ENCODE measurements at regions not wholly inside any gene's neighbourhood (a gene's known extent, or its start where the extent isn't known, plus 50 kb on each side); places are given as distances from the start of the nearest gene placed in this dataset.

DNA sequence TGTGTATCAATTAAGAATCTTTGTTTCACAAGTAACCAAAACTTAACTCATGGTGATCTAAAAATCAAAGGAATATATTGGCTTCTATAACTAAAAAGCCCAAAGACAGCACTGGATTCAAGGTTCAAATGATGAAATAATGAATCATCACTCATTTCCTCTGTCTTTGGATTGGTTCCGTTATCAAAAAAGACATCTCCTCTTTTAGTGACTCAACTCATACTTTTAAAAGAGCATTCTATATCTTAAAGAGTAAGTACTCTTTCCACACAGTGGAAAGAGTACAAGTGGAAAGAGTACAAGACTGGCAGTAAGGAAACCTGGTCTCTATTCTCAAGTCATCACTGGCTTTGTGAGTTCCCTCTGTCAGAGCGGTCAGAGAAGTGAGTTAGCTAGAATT lies 141.4 kb upstream of the NMUR2 start:
- in situ Hi-C loops (cut with MboI; ENCODE audit: low sequenced_read_pairs, unreplicated experiment) = loop anchor here (25.0 kb wide), 1 partner anchor 1416 kb away; no protein-coding TSS in a partner anchor
- no peak for DNase-seq (ENCODE audit: low spot score)
- TF ChIP-seq, protein P1, sequence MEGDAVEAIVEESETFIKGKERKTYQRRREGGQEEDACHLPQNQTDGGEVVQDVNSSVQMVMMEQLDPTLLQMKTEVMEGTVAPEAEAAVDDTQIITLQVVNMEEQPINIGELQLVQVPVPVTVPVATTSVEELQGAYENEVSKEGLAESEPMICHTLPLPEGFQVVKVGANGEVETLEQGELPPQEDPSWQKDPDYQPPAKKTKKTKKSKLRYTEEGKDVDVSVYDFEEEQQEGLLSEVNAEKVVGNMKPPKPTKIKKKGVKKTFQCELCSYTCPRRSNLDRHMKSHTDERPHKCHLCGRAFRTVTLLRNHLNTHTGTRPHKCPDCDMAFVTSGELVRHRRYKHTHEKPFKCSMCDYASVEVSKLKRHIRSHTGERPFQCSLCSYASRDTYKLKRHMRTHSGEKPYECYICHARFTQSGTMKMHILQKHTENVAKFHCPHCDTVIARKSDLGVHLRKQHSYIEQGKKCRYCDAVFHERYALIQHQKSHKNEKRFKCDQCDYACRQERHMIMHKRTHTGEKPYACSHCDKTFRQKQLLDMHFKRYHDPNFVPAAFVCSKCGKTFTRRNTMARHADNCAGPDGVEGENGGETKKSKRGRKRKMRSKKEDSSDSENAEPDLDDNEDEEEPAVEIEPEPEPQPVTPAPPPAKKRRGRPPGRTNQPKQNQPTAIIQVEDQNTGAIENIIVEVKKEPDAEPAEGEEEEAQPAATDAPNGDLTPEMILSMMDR (IDR thresholded peaks at IDR 0.05; ENCODE audit: borderline replicate concordance, control extremely low read depth, extremely low read depth, insufficient read depth, missing control alignments) = no peak

GRCh38 chr5:152547202-152547601 lies 142.1 kb upstream of the NMUR2 start:
- DNase-seq (ENCODE audit: low spot score) = no peak
- in situ Hi-C loops (cut with MboI; ENCODE audit: low sequenced_read_pairs, unreplicated experiment) = loop anchor here (25.0 kb wide), 1 partner anchor 1415 kb away; no protein-coding TSS in a partner anchor
- TF ChIP-seq, protein P1 (IDR thresholded peaks at IDR 0.05; ENCODE audit: borderline replicate concordance, control extremely low read depth, extremely low read depth, insufficient read depth, missing control alignments) = no peak

- in situ Hi-C loops (cut with MboI; ENCODE audit: low sequenced_read_pairs, unreplicated experiment) = loop anchor here (25.0 kb wide), 2 partner anchors 588 to 1413 kb away; no protein-coding TSS in a partner anchor
- peak; percentile 11 for DNase-seq (ENCODE audit: low spot score)
- TF ChIP-seq, protein P1 (IDR thresholded peaks at IDR 0.05; ENCODE audit: borderline replicate concordance, control extremely low read depth, extremely low read depth, insufficient read depth, missing control alignments) = no peak
Measured at GRCh38 chr5:152549709-152550108, 144.6 kb upstream of the NMUR2 start.

DNA sequence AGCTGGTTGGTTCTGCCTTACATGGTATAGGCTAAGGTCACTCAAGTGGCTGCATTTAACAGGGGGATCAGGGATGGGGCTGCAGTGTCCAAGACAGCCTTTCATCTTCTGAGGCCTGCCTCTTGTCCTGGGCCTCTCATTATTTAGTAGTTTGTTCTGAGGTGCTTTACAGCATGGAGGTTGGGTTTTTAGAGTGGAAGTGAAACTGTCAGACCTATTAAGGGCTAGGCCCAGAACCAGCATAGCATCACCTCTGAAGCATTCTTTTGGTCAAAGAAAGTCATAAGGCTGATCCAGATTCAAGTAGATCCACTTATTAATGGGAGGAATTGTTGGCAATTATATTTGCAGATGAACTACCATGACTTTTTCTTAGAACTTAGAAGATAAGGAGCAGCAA lies 146.0 kb upstream of the NMUR2 start:
- in situ Hi-C loops (cut with MboI; ENCODE audit: low sequenced_read_pairs, unreplicated experiment) = loop anchor here (25.0 kb wide), 1 partner anchor 586 kb away; no protein-coding TSS in a partner anchor
- peak; percentile 13 for DNase-seq (ENCODE audit: low spot score)
- TF ChIP-seq, protein P1 (IDR thresholded peaks at IDR 0.05; ENCODE audit: borderline replicate concordance, control extremely low read depth, extremely low read depth, insufficient read depth, missing control alignments) = no peak

GRCh38 chr5:152556784-152557183 lies 151.7 kb upstream of the NMUR2 start:
- in situ Hi-C loops (cut with MboI; ENCODE audit: low sequenced_read_pairs, unreplicated experiment) = loop anchor here (25.0 kb wide), 1 partner anchor 581 kb away; no protein-coding TSS in a partner anchor
- DNase-seq (ENCODE audit: low spot score) = no peak

DNA sequence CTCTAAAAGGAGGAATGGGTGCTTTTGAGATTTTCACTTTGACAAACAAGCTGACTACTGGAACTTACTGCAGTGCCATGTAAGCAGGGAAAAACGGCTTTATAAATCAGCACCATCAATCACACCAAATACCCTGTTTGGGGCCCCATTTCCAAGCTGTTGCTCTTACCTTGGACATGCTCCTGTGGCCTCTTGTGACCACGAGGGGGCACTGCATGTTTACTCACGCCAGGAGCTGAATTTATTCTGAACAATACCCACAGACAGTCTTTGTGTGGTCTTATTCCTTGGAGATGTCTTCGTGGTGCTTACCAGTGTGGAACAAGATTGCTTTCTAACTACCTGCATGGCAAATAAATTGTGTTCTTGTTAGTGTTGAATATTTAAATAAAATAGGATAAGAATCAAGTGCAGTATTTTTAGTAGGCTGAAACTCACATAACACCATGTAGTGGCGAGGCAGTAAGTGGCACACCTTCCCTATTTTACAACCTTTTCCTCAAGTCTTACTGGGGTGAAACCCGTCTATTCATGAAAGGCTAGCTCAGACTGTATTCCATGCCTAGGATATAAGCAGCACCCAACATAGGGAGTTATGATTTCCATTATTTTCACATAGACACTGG lies 155.5 kb upstream of the NMUR2 start:
- TF ChIP-seq, protein P1 (IDR thresholded peaks at IDR 0.05; ENCODE audit: borderline replicate concordance, control extremely low read depth, extremely low read depth, insufficient read depth, missing control alignments) = peak; percentile 69
- peak; percentile 22 for DNase-seq (ENCODE audit: low spot score)
- in situ Hi-C loops (cut with MboI; ENCODE audit: low sequenced_read_pairs, unreplicated experiment) = loop anchor here (25.0 kb wide), 1 partner anchor 577 kb away; no protein-coding TSS in a partner anchor

More at GRCh38 chr5:152556784-152557183, 151.7 kb upstream of the NMUR2 start:
- TF ChIP-seq, protein P1 (IDR thresholded peaks at IDR 0.05; ENCODE audit: borderline replicate concordance, control extremely low read depth, extremely low read depth, insufficient read depth, missing control alignments) = no peak
